ENCODE measurements at regions not wholly inside any gene's neighbourhood (a gene's known extent, or its start where the extent isn't known, plus 50 kb on each side); places are given as distances from the start of the nearest gene placed in this dataset.

DNA sequence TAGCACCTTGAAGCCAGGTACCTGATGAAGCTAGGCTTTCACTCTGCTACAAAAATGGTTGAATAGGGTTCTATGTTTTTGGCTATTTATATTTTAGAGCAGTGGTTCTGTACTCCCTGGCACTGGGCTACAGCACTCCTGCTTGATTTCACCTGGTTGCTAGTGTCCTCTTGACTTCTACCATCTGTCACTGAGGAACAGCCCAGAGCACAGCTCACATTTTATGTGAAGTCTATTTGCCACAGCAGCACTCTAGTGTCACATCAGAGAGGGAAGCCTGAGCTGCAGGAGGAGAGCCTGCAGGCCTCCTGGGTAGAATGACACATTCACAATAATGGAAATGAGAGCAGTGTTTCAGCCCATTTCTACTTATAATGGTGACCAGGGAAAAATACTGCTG is 184.2 kb downstream of the ZNF486 start:
- H3K9me2 ChIP-seq (replicated peaks; ENCODE audit: low read depth, low read length) = no peaks in the 10 kb centered on the region
- no peaks in the 10 kb centered on the region for H3K4me1 ChIP-seq (ENCODE audit: insufficient read depth, low read length, poor library complexity, severe bottlenecking)
- no peaks in the 10 kb centered on the region for H3K36me3 ChIP-seq (ENCODE audit: insufficient read depth, low read length)
- H3K9ac ChIP-seq (ENCODE audit: low read depth, low read length, poor library complexity, severe bottlenecking) = no peak overlapping the region
- H4K20me1 ChIP-seq (ENCODE audit: insufficient read depth, low read length, poor library complexity, severe bottlenecking) = no peaks in the 10 kb centered on the region
- H2AFZ ChIP-seq (ENCODE audit: low read length) = no peak overlapping the region
- no peaks in the 10 kb centered on the region for H3K79me2 ChIP-seq (ENCODE audit: insufficient read depth, low read length)
- no peak overlapping the region for H3K4me2 ChIP-seq (ENCODE audit: low read depth, low read length, poor library complexity, severe bottlenecking)
- no peaks in the 10 kb centered on the region for H3K27me3 ChIP-seq (ENCODE audit: insufficient read depth, low read length, poor library complexity, severe bottlenecking)
- H3K9me3 ChIP-seq (ENCODE audit: insufficient read depth, low read depth, low read length) = no peaks in the 10 kb centered on the region
- TF ChIP-seq EZH2phosphoT487 (IDR thresholded peaks at IDR 0.05; ENCODE audit: borderline replicate concordance) = no peak
- TF ChIP-seq, protein P1, sequence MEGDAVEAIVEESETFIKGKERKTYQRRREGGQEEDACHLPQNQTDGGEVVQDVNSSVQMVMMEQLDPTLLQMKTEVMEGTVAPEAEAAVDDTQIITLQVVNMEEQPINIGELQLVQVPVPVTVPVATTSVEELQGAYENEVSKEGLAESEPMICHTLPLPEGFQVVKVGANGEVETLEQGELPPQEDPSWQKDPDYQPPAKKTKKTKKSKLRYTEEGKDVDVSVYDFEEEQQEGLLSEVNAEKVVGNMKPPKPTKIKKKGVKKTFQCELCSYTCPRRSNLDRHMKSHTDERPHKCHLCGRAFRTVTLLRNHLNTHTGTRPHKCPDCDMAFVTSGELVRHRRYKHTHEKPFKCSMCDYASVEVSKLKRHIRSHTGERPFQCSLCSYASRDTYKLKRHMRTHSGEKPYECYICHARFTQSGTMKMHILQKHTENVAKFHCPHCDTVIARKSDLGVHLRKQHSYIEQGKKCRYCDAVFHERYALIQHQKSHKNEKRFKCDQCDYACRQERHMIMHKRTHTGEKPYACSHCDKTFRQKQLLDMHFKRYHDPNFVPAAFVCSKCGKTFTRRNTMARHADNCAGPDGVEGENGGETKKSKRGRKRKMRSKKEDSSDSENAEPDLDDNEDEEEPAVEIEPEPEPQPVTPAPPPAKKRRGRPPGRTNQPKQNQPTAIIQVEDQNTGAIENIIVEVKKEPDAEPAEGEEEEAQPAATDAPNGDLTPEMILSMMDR (conservative IDR thresholded peaks at IDR 0.05; ENCODE audit: low read length) = no peak
- no peak overlapping the region for H3K4me3 ChIP-seq (ENCODE audit: low read length, poor library complexity, severe bottlenecking)
- no peaks in the 10 kb centered on the region for H3F3A ChIP-seq (ENCODE audit: low read depth)

- Histone ChIP-seq H3K9ac (ENCODE audit: low read depth, low read length, poor library complexity, severe bottlenecking) (no peak overlapping the region), H3K36me3 (ENCODE audit: insufficient read depth, low read length) (no peaks in the 10 kb centered on the region), H2AFZ (ENCODE audit: low read length) (no peak overlapping the region), H3F3A (ENCODE audit: low read depth) (no peaks in the 10 kb centered on the region), H3K9me3 (ENCODE audit: insufficient read depth, low read depth, low read length) (no peaks in the 10 kb centered on the region), H4K20me1 (ENCODE audit: insufficient read depth, low read length, poor library complexity, severe bottlenecking) (no peaks in the 10 kb centered on the region), H3K9me2 (replicated peaks; ENCODE audit: low read depth, low read length) (no peaks in the 10 kb centered on the region), H3K27me3 (ENCODE audit: insufficient read depth, low read length, poor library complexity, severe bottlenecking) (no peaks in the 10 kb centered on the region), H3K4me2 (ENCODE audit: low read depth, low read length, poor library complexity, severe bottlenecking) (no peak overlapping the region), H3K4me1 (ENCODE audit: insufficient read depth, low read length, poor library complexity, severe bottlenecking) (no peaks in the 10 kb centered on the region), H3K4me3 (ENCODE audit: low read length, poor library complexity, severe bottlenecking) (no peak overlapping the region), H3K79me2 (ENCODE audit: insufficient read depth, low read length) (no peaks in the 10 kb centered on the region)
- TF ChIP-seq, protein P1 (conservative IDR thresholded peaks at IDR 0.05; ENCODE audit: low read length) = no peak
- no peak for TF ChIP-seq EZH2phosphoT487 (IDR thresholded peaks at IDR 0.05; ENCODE audit: borderline replicate concordance)
Measured at GRCh38 chr19:20349206-20349605, 182.2 kb downstream of the ZNF486 start.

DNA sequence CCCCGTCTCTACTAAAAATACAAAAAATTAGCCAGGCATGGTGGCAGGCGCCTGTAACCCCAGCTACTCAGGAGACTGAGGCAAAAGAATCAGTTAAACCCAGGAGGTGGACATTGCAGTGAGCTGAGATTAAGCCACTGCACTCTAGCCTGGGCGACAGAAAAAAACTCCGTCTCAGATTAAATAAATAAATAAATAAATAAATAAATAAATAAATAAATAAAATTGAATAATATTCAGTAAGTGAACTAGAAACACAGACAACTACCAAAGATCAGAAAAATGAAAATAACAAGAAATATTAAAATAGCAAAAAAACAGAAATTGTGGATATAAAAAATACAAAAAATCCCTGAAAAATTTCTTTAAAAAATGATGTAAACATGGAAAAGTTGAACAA is 172.4 kb downstream of the ZNF486 start:
- Histone ChIP-seq H4K20me1 (ENCODE audit: insufficient read depth, low read length, poor library complexity, severe bottlenecking) (no peaks in the 10 kb centered on the region), H3K9me2 (replicated peaks; ENCODE audit: low read depth, low read length) (no peaks in the 10 kb centered on the region), H3K27me3 (ENCODE audit: insufficient read depth, low read length, poor library complexity, severe bottlenecking) (no peaks in the 10 kb centered on the region), H2AFZ (ENCODE audit: low read length) (no peak overlapping the region), H3K36me3 (ENCODE audit: insufficient read depth, low read length) (no peaks in the 10 kb centered on the region), H3K4me1 (ENCODE audit: insufficient read depth, low read length, poor library complexity, severe bottlenecking) (no peaks in the 10 kb centered on the region), H3K79me2 (ENCODE audit: insufficient read depth, low read length) (no peaks in the 10 kb centered on the region), H3K4me3 (ENCODE audit: low read length, poor library complexity, severe bottlenecking) (no peak overlapping the region), H3K4me2 (ENCODE audit: low read depth, low read length, poor library complexity, severe bottlenecking) (no peak overlapping the region), H3K9me3 (ENCODE audit: insufficient read depth, low read depth, low read length) (no peaks in the 10 kb centered on the region), H3K9ac (ENCODE audit: low read depth, low read length, poor library complexity, severe bottlenecking) (no peak overlapping the region), H3F3A (ENCODE audit: low read depth) (no peaks in the 10 kb centered on the region)
- no peak for TF ChIP-seq EZH2phosphoT487 (IDR thresholded peaks at IDR 0.05; ENCODE audit: borderline replicate concordance)
- TF ChIP-seq, protein P1 (conservative IDR thresholded peaks at IDR 0.05; ENCODE audit: low read length) = no peak

All from Loucy (cell line).